ENCODE measurements at regions not wholly inside any gene's neighbourhood (a gene's known extent, or its start where the extent isn't known, plus 50 kb on each side); places are given as distances from the start of the nearest gene placed in this dataset.

DNA sequence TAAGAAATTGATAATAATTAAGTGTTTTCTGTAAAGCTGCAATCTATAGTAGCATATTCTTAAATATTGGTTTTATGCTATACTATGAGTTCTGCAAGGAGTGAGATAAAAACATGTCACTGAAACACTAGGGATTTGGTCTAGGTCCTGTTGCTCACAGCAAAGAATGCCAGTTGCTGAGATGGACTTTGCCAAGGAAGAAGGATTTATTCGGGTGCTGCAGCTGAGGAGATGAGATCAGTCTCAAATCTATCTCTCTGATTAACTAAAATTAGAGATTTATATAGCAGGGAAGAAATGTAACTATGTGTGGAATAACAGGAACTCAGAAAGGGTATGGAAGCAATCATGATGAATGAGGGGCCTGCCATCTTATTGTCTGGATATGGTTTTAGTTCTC lies 1569.9 kb downstream of the PCDH7 start:
- TF ChIP-seq, protein P1, sequence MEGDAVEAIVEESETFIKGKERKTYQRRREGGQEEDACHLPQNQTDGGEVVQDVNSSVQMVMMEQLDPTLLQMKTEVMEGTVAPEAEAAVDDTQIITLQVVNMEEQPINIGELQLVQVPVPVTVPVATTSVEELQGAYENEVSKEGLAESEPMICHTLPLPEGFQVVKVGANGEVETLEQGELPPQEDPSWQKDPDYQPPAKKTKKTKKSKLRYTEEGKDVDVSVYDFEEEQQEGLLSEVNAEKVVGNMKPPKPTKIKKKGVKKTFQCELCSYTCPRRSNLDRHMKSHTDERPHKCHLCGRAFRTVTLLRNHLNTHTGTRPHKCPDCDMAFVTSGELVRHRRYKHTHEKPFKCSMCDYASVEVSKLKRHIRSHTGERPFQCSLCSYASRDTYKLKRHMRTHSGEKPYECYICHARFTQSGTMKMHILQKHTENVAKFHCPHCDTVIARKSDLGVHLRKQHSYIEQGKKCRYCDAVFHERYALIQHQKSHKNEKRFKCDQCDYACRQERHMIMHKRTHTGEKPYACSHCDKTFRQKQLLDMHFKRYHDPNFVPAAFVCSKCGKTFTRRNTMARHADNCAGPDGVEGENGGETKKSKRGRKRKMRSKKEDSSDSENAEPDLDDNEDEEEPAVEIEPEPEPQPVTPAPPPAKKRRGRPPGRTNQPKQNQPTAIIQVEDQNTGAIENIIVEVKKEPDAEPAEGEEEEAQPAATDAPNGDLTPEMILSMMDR (IDR thresholded peaks at IDR 0.05), result no peak
- TF ChIP-seq EZH2 (IDR thresholded peaks at IDR 0.05), result no peak
- no peak for TF ChIP-seq EZH2phosphoT487 (IDR thresholded peaks at IDR 0.05)

All from neural progenitor cell (in vitro differentiated cells).